ENCODE measurements at regions not wholly inside any gene's neighbourhood (a gene's known extent, or its start where the extent isn't known, plus 50 kb on each side); places are given as distances from the start of the nearest gene placed in this dataset.

DNA sequence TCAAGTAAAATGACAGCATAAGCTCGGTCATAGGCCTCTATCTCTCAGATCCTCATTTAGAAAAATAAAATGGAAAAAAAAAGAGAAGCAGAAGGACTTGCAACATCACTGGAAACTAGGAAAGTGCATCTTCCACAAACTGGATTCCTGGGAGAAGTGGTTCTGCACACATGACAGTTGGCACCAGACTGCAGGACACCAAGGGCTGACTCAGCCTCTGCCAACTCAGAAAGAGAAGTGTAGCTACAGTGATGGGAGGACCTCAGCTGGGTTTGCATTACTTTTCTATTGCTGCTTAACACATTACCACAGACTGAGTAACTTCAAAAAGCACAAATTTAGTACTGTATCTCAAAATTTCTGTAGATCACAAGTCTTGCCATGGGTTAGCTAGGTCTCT lies 409.5 kb upstream of the GCFC2 start:
- Histone ChIP-seq H3K4me3 (replicated peaks in 1 of 2; ENCODE audit: low read depth in 1 of 2, low read length in 2 of 2) (no peak overlapping the region), H3K4me1 (ENCODE audit: control insufficient read depth in 1 of 2, insufficient read depth in 2 of 2, low read length in 2 of 2) (no peaks in the 10 kb centered on the region), H3K36me3 (ENCODE audit: control insufficient read depth in 1 of 2, insufficient read depth in 2 of 2, low read length in 2 of 2) (no peaks in the 10 kb centered on the region), H2AFZ (ENCODE audit: low read depth, low read length, poor library complexity, severe bottlenecking) (no peak overlapping the region), H3K9ac (ENCODE audit: low read length) (no peak overlapping the region), H3K9me3 (ENCODE audit: control insufficient read depth in 1 of 2, insufficient read depth in 1 of 2, low read depth in 1 of 2, low read length in 2 of 2) (peaks cover 0 to 12% of the 10 kb centered on the region in 2 experiments; a peak in 2 of 4 replicates), H3K27me3 (ENCODE audit: insufficient read depth, low read length) (no peaks in the 10 kb centered on the region), H3K4me2 (ENCODE audit: low read length) (no peak overlapping the region), H3K79me2 (ENCODE audit: insufficient read depth, low read length) (no peaks in the 10 kb centered on the region), H3K9me2 (ENCODE audit: insufficient read depth) (no peaks in the 10 kb centered on the region), H4K20me1 (ENCODE audit: insufficient read depth) (no peaks in the 10 kb centered on the region), H3K27ac (ENCODE audit: low read depth, low read length) (no peak overlapping the region)
- TF ChIP-seq ZFX (IDR thresholded peaks at IDR 0.05) = no peak
- CTCF ChIA-PET = no interaction called here
- ATAC-seq (no peak), DNase-seq (ENCODE audit: low read depth, low spot score) (no peak)
- RAD21 ChIA-PET (ENCODE audit: low non-redundant PET in 1 of 2, low total read pairs in 2 of 2, uncharacterized antibody in 2 of 2, unreplicated experiment in 2 of 2) = no interaction called here
- POLR2A ChIA-PET = no interaction called here
- intact Hi-C loops (cut with micrococcal nuclease) = no loop called here
- no TSS peak for BruUV-seq (replicated peaks)

- Histone ChIP-seq H3K9me3 (ENCODE audit: control insufficient read depth in 1 of 2, insufficient read depth in 1 of 2, low read depth in 1 of 2, low read length in 2 of 2) (no peaks in the 10 kb centered on the region; a peak in 1 of 4 replicates), H3K9ac (ENCODE audit: low read length) (no peak overlapping the region), H3K27ac (ENCODE audit: low read depth, low read length) (no peak overlapping the region), H4K20me1 (ENCODE audit: insufficient read depth) (no peaks in the 10 kb centered on the region), H2AFZ (ENCODE audit: low read depth, low read length, poor library complexity, severe bottlenecking) (no peak overlapping the region), H3K27me3 (ENCODE audit: insufficient read depth, low read length) (no peaks in the 10 kb centered on the region), H3K79me2 (ENCODE audit: insufficient read depth, low read length) (no peaks in the 10 kb centered on the region), H3K4me1 (ENCODE audit: control insufficient read depth in 1 of 2, insufficient read depth in 2 of 2, low read length in 2 of 2) (no peaks in the 10 kb centered on the region), H3K4me3 (replicated peaks in 1 of 2; ENCODE audit: low read depth in 1 of 2, low read length in 2 of 2) (no peak overlapping the region), H3K36me3 (ENCODE audit: control insufficient read depth in 1 of 2, insufficient read depth in 2 of 2, low read length in 2 of 2) (no peaks in the 10 kb centered on the region), H3K9me2 (ENCODE audit: insufficient read depth) (no peaks in the 10 kb centered on the region), H3K4me2 (ENCODE audit: low read length) (no peak overlapping the region)
- no peak for DNase-seq (ENCODE audit: low read depth, low spot score)
- TF ChIP-seq ATF3 (IDR thresholded peaks at IDR 0.05) (no peak), CEBPB (IDR thresholded peaks at IDR 0.05; ENCODE audit: low read depth) (no peak), POLR2AphosphoS5 (IDR thresholded peaks at IDR 0.05; ENCODE audit: low read depth, low read length) (no peak), CBX3 (IDR thresholded peaks at IDR 0.05; ENCODE audit: low read depth) (no peak), CTCF (IDR thresholded peaks at IDR 0.05 in 2 of 3, conservative IDR thresholded peaks at IDR 0.05 in 1 of 3; ENCODE audit: borderline replicate concordance in 1 of 3, insufficient read depth in 1 of 3, low read depth in 2 of 3, low read length in 2 of 3) (no peak), FOSL1 (IDR thresholded peaks at IDR 0.05; ENCODE audit: low read depth) (no peak), RAD21 (IDR thresholded peaks at IDR 0.05; ENCODE audit: low read depth) (no peak), EGR1 (IDR thresholded peaks at IDR 0.05; ENCODE audit: low read depth) (no peak), ZNF274 (IDR thresholded peaks at IDR 0.05; ENCODE audit: low read depth, low read length) (no peak), TCF7L2 (IDR thresholded peaks at IDR 0.05; ENCODE audit: borderline replicate concordance, extremely low read depth, insufficient read depth, insufficient read length) (no peak), SP1 (IDR thresholded peaks at IDR 0.05; ENCODE audit: low read depth) (no peak), EZH2 (IDR thresholded peaks at IDR 0.05) (no peak), EZH2phosphoT487 (IDR thresholded peaks at IDR 0.05; ENCODE audit: borderline replicate concordance) (no peak), ZFX (IDR thresholded peaks at IDR 0.05) (no peak), POLR2A (IDR thresholded peaks at IDR 0.05; ENCODE audit: borderline replicate concordance, extremely low read depth, insufficient read depth, insufficient read length) (no peak)
- TF ChIP-seq, protein P1, sequence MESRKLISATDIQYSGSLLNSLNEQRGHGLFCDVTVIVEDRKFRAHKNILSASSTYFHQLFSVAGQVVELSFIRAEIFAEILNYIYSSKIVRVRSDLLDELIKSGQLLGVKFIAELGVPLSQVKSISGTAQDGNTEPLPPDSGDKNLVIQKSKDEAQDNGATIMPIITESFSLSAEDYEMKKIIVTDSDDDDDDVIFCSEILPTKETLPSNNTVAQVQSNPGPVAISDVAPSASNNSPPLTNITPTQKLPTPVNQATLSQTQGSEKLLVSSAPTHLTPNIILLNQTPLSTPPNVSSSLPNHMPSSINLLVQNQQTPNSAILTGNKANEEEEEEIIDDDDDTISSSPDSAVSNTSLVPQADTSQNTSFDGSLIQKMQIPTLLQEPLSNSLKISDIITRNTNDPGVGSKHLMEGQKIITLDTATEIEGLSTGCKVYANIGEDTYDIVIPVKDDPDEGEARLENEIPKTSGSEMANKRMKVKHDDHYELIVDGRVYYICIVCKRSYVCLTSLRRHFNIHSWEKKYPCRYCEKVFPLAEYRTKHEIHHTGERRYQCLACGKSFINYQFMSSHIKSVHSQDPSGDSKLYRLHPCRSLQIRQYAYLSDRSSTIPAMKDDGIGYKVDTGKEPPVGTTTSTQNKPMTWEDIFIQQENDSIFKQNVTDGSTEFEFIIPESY (IDR thresholded peaks at IDR 0.05; ENCODE audit: extremely low read depth, insufficient replicate concordance, low read length) = no peak
- TF ChIP-seq, protein P2, sequence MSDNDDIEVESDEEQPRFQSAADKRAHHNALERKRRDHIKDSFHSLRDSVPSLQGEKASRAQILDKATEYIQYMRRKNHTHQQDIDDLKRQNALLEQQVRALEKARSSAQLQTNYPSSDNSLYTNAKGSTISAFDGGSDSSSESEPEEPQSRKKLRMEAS (IDR thresholded peaks at IDR 0.05) = no peak
- no TSS peak for BruUV-seq (replicated peaks)
- CTCF ChIA-PET = no interaction called here
- POLR2A ChIA-PET = no interaction called here
- intact Hi-C loops (cut with micrococcal nuclease) = no loop called here
- no peak for ATAC-seq
- RAD21 ChIA-PET (ENCODE audit: low non-redundant PET in 1 of 2, low total read pairs in 2 of 2, uncharacterized antibody in 2 of 2, unreplicated experiment in 2 of 2) = no interaction called here
Observed at GRCh38 chr2:76089683-76090082, 379.0 kb upstream of the GCFC2 start.
